HepG2 (cell line): ENCODE measurements at regions not wholly inside any gene's neighbourhood (a gene's known extent, or its start where the extent isn't known, plus 50 kb on each side); places are given as distances from the start of the nearest gene placed in this dataset.

Source experiments
- ATAC-seq: fragments of 200-7000 bp; cut with Tn5 transposase; 3 replicates; pipeline ENCODE4 v1.9.1; 2020; ENCODE audit warnings: mild to moderate bottlenecking, moderate library complexity
- BruUV-seq: library from RNA; stranded (reverse); fragments of 400-500 nt; replicated peaks from 2 replicates; lab custom pipeline; 2021; lab: Mats Ljungman, UMichigan
- CTCF ChIA-PET: fragments of 300-600 bp; formaldehyde crosslinking; extraction: SDS; loops from one replicate; lab custom pipeline; 2021; ENCODE audit warnings: low total read pairs, inconsistent platforms, low intra/inter-chr PET ratio; lab: Yijun Ruan, JAX
- POLR2A ChIA-PET: fragments of 350-600 bp; sonication (Branson Sonifier 250); formaldehyde crosslinking; loops from one replicate; lab custom pipeline; 2020; ENCODE audit warnings: antibody characterized with exemption, inconsistent platforms; lab: Yijun Ruan, JAX
- DNase-seq: peaks from one replicate; pipeline ENCODE4 v3.0.0-alpha.2; 2015; ENCODE audit warnings: low spot score
- FAIRE-seq: peaks from 3 replicates; lab custom pipeline; 2011; peaks lifted over from hg19 to GRCh38; lab: Jason Lieb, UNC
- H2AFZ ChIP-seq: one replicate; pipeline ENCODE4 v1.6.1; 2011; ENCODE audit warnings: low read length, inconsistent platforms
- H3K27ac ChIP-seq: fragments of 300-600 bp; 3 replicates; pipeline ENCODE4 v1.8.0; 2011; ENCODE audit warnings: mixed run types, mild to moderate bottlenecking, mixed read lengths, low read length, inconsistent platforms; ENCODE audit not compliant: insufficient read depth; ENCODE audit errors: extremely low read length
- H3K27me3 ChIP-seq, 2 experiments: fragments of 200-600 bp in 1 of 2; 2 replicates in 1 of 2; 3 replicates in 1 of 2; pipeline versions ENCODE4 v1.6.0 to v1.8.0; 2011; ENCODE audit warnings: low read length in 2 of 2, mild to moderate bottlenecking in 2 of 2, moderate library complexity in 2 of 2, inconsistent platforms in 1 of 2; ENCODE audit not compliant: insufficient read depth in 2 of 2, control insufficient read depth in 1 of 2
- H3K36me3 ChIP-seq, 2 experiments: fragments of 200-600 bp in 1 of 2; replicated peaks in 1 of 2; 2 replicates in 1 of 2; 3 replicates in 1 of 2; pipeline versions ENCODE4 v1.5.1 to v1.8.0; 2011; ENCODE audit warnings: low read length in 2 of 2, inconsistent platforms in 1 of 2; ENCODE audit not compliant: insufficient read depth in 2 of 2, control insufficient read depth in 1 of 2
- H3K4me1 ChIP-seq: 2 replicates; pipeline ENCODE4 v1.5.1; 2012; ENCODE audit warnings: low read length, inconsistent platforms; ENCODE audit not compliant: insufficient read depth
- H3K4me2 ChIP-seq: 2 replicates; pipeline ENCODE4 v1.6.0; 2011; ENCODE audit warnings: low read depth, low read length, inconsistent platforms
- H3K4me3 ChIP-seq, 3 experiments: fragments of 200-600 bp in 1 of 3; sonication (generic), shearing (Covaris generic) in 1 of 3; replicated peaks in 1 of 3; 2 replicates each; pipeline ENCODE4 v1.5.1; 2011 to 2016; ENCODE audit warnings: low read length in 3 of 3, inconsistent platforms in 2 of 3, low read depth in 2 of 3, mild to moderate bottlenecking in 2 of 3, control low read depth in 1 of 3, mixed read lengths in 1 of 3; ENCODE audit not compliant: insufficient read depth in 1 of 3
- H3K79me2 ChIP-seq: one replicate; pipeline ENCODE4 v1.6.1; 2011; ENCODE audit warnings: low read length, inconsistent platforms; ENCODE audit not compliant: insufficient read depth
- H3K9ac ChIP-seq: 2 replicates; pipeline ENCODE4 v1.6.0; 2011; ENCODE audit warnings: mild to moderate bottlenecking, low read depth, low read length, inconsistent platforms; ENCODE audit not compliant: insufficient read depth
- H3K9me3 ChIP-seq: 2 replicates; pipeline ENCODE4 v1.5.1; 2012; ENCODE audit warnings: mild to moderate bottlenecking, low read length
- H4K20me1 ChIP-seq: 2 replicates; pipeline ENCODE4 v1.6.0; 2011; ENCODE audit warnings: inconsistent platforms, mild to moderate bottlenecking, low read length, moderate library complexity; ENCODE audit not compliant: insufficient read depth
- E2F5 ChIP-seq: sonication (generic); formaldehyde crosslinking; conservative IDR thresholded peaks from 2 replicates; pipeline ENCODE4 v1.4.0; 2020; ENCODE audit warnings: missing genetic modification reagents
- IRX3 ChIP-seq: sonication (generic); formaldehyde crosslinking; IDR thresholded peaks from 2 replicates; pipeline ENCODE4 v1.8.1; 2023; ENCODE audit warnings: mild to moderate bottlenecking, low read depth, missing genetic modification reagents, borderline replicate concordance
- KMT2B ChIP-seq: IDR thresholded peaks from 2 replicates; pipeline ENCODE4 v1.6.1; 2016; ENCODE audit warnings: missing genetic modification reagents, missing compliant biosample characterization
- MXI1 ChIP-seq: IDR thresholded peaks from 3 replicates; pipeline ENCODE4 v1.6.1; 2012; ENCODE audit warnings: low read depth, low read length, inconsistent platforms, borderline replicate concordance
- PLSCR1 ChIP-seq: sonication (generic); formaldehyde crosslinking; IDR thresholded peaks from 2 replicates; pipeline ENCODE4 v1.5.0; 2020; ENCODE audit warnings: missing genetic modification reagents, mild to moderate bottlenecking, borderline replicate concordance
- SNAPC2 ChIP-seq: sonication (generic); formaldehyde crosslinking; IDR thresholded peaks from 2 replicates; pipeline ENCODE4 v1.8.1; 2022; ENCODE audit warnings: mild to moderate bottlenecking, missing genetic modification reagents
- SNRNP70 ChIP-seq: fragments of 200-400 bp; formaldehyde crosslinking; IDR thresholded peaks from 2 replicates; pipeline ENCODE4 v1.6.1; 2017; ENCODE audit warnings: mild to moderate bottlenecking, low read depth, low read length, moderate library complexity
- SRF ChIP-seq: IDR thresholded peaks from 2 replicates; pipeline ENCODE4 v1.6.1; 2011; ENCODE audit warnings: mild to moderate bottlenecking, low read depth, low read length, moderate library complexity
- ZBTB42 ChIP-seq: sonication (generic); formaldehyde crosslinking; IDR thresholded peaks from 2 replicates; pipeline ENCODE4 v1.5.0; 2020; ENCODE audit warnings: mild to moderate bottlenecking, missing genetic modification reagents
- ZNF160 ChIP-seq: sonication (generic); formaldehyde crosslinking; IDR thresholded peaks from 2 replicates; pipeline ENCODE4 v1.8.0; 2022; ENCODE audit warnings: mild to moderate bottlenecking, inconsistent platforms, missing genetic modification reagents
- ZNF331 ChIP-seq: sonication (generic); formaldehyde crosslinking; IDR thresholded peaks from 2 replicates; pipeline ENCODE4 v1.4.0; 2020; ENCODE audit warnings: missing genetic modification reagents
- ZNF335 ChIP-seq: sonication (generic); formaldehyde crosslinking; IDR thresholded peaks from 2 replicates; pipeline ENCODE4 v1.4.0; 2020; ENCODE audit warnings: missing genetic modification reagents
- ZNF709 ChIP-seq: sonication (generic); formaldehyde crosslinking; IDR thresholded peaks from 2 replicates; pipeline ENCODE4 v1.5.0; 2020; ENCODE audit warnings: mild to moderate bottlenecking, missing genetic modification reagents
- ZSCAN31 ChIP-seq: sonication (generic); formaldehyde crosslinking; IDR thresholded peaks from 2 replicates; pipeline ENCODE4 v1.5.0; 2020; ENCODE audit warnings: low read depth, mild to moderate bottlenecking, missing genetic modification reagents
- WGBS: methylation state at CpG from one replicate; pipeline ENCODE4 v1.1.6; 2017; ENCODE audit warnings: low lambda C conversion rate; 5-methylcytosine and 5-hydroxymethylcytosine counted together
- in situ Hi-C: cut with HindIII; loops from 2 replicates; pipeline ENCODE4 v1.10.0; 2017; ENCODE audit warnings: low pct_unique_long_range_greater_than_20kb; ENCODE audit not compliant: extremely low pct_ligation_motif_present
- intact Hi-C: fragments of 100-400 bp; cut with micrococcal nuclease; formaldehyde crosslinking; loops from one replicate; pipeline ENCODE4 v1.10.0; 2022; ENCODE audit not compliant: unreplicated experiment

- intact Hi-C loops (no loop called here), in situ Hi-C loops (no loop called here)
- H3K9ac ChIP-seq = no peak overlapping the region
- H2AFZ ChIP-seq = no peak overlapping the region
- TF ChIP-seq SNRNP70 (no peak), IRX3 (CRISPR knock-in tag) (no peak), SNAPC2 (CRISPR knock-in tag) (no peak), PLSCR1 (no peak), ZNF331 (CRISPR knock-in tag) (no peak), ZBTB42 (CRISPR knock-in tag) (no peak)
- no peak for DNase-seq
- no CpG with 5 or more reads among the region's 3 CpGs for whole genome bisulfite sequencing
- no peak overlapping the region for H3K4me2 ChIP-seq
- H3K36me3 ChIP-seq = no peaks in the 10 kb centered on the region
- BruUV-seq = no TSS peak
- no peak overlapping the region for H3K4me3 ChIP-seq
- H3K4me1 ChIP-seq = no peaks in the 10 kb centered on the region
- peaks cover 3 to 31% of the 10 kb centered on the region in 2 experiments; a peak in 3 of 5 replicates for H3K27me3 ChIP-seq
- POLR2A ChIA-PET = no interaction called here
- no peaks in the 10 kb centered on the region for H3K79me2 ChIP-seq
- ATAC-seq = no peak
- FAIRE-seq = no peak
- no peak overlapping the region for H3K27ac ChIP-seq
- no peaks in the 10 kb centered on the region for H4K20me1 ChIP-seq
- no peaks in the 10 kb centered on the region for H3K9me3 ChIP-seq
- CTCF ChIA-PET = no interaction called here
Observed at GRCh38 chr9:135211524-135211890, 124.0 kb downstream of the OLFM1 start.

GRCh38 chr9:135212961-135213360, 125.5 kb downstream of the OLFM1 start:
- intact Hi-C loops = no loop called here
- peaks cover 3 to 45% of the 10 kb centered on the region in 2 experiments; a peak in 3 of 5 replicates for H3K27me3 ChIP-seq
- no peak for ATAC-seq

More at GRCh38 chr9:135212961-135213360, 125.5 kb downstream of the OLFM1 start:
- H3K27ac ChIP-seq = no peak overlapping the region
- no peak overlapping the region for H3K4me2 ChIP-seq
- H3K79me2 ChIP-seq = no peaks in the 10 kb centered on the region
- no peaks in the 10 kb centered on the region for H4K20me1 ChIP-seq
- no peaks in the 10 kb centered on the region for H3K4me1 ChIP-seq
- ChIA-PET CTCF (no interaction called here), POLR2A (no interaction called here)
- H3K36me3 ChIP-seq = no peaks in the 10 kb centered on the region
- H2AFZ ChIP-seq = no peak overlapping the region
- no peak for FAIRE-seq
- WGBS = 0% methylated on average over 1 of the region's 5 CpGs
- DNase-seq = no peak
- TF ChIP-seq ZNF335 (CRISPR knock-in tag) (no peak), E2F5 (CRISPR knock-in tag) (no peak), ZSCAN31 (no peak), ZNF709 (no peak), MXI1 (no peak), SRF (no peak), ZBTB42 (CRISPR knock-in tag) (no peak), KMT2B (CRISPR knock-in tag) (no peak), ZNF160 (CRISPR knock-in tag) (no peak)
- in situ Hi-C loops = no loop called here
- no peaks in the 10 kb centered on the region for H3K9me3 ChIP-seq
- H3K9ac ChIP-seq = no peak overlapping the region
- H3K4me3 ChIP-seq = no peak overlapping the region
- BruUV-seq = no TSS peak
